ENCODE measurements at regions not wholly inside any gene's neighbourhood (a gene's known extent, or its start where the extent isn't known, plus 50 kb on each side); places are given as distances from the start of the nearest gene placed in this dataset.

DNA sequence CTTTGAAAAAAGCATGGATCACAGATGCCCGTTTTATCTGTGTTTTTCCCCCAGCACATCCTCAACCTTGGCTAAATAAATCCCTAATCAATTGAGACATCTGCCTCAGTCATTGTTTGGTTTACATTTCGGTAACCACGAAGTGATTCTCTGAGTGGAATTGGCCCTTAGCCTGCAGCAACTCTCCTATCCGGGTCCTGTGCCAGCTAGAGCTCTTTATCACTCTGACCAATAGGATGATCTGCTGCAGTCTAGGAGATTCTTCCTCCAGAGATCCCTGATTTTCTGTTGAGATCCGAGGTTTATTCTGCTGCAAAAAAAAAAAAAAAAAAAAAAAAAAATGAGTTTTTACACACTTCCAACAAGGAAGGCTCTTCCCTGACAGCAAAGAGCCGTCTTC, 137.3 kb downstream of the KCNA4 start:
- Histone ChIP-seq H3K4me2 (ENCODE audit: insufficient read depth, low read length) (no peak overlapping the region), H3K27ac (ENCODE audit: insufficient read depth, low read depth, low read length) (no peak overlapping the region), H3K9ac (replicated peaks; ENCODE audit: extremely low read depth, insufficient read depth, low read length) (no peak overlapping the region), H2AFZ (ENCODE audit: low read depth, low read length) (no peak overlapping the region), H3K9me3 (replicated peaks; ENCODE audit: control insufficient read depth, insufficient read depth, low read length) (peaks cover 2% of the 10 kb centered on the region), H3K79me2 (ENCODE audit: control insufficient read depth, insufficient read depth, low read length) (no peaks in the 10 kb centered on the region), H3K4me3 (replicated peaks in 1 of 3; ENCODE audit: insufficient read depth in 1 of 3, low read depth in 1 of 3, low read length in 3 of 3) (no peak overlapping the region), H3K9me1 (replicated peaks; ENCODE audit: control insufficient read depth, extremely low read depth, insufficient read depth, low read length) (no peaks in the 10 kb centered on the region), H4K20me1 (replicated peaks; ENCODE audit: control insufficient read depth, extremely low read depth, insufficient read depth, low read length) (no peaks in the 10 kb centered on the region), H3K27me3 (ENCODE audit: control insufficient read depth in 2 of 2, insufficient read depth in 2 of 2, low read length in 2 of 2) (no peaks in the 10 kb centered on the region), H3K4me1 (ENCODE audit: control insufficient read depth, extremely low read depth, insufficient read depth, low read length) (no peaks in the 10 kb centered on the region), H3K36me3 (ENCODE audit: control insufficient read depth in 2 of 2, extremely low read depth in 1 of 2, insufficient read depth in 2 of 2, low read length in 2 of 2) (no peaks in the 10 kb centered on the region)
- DNase-seq (ENCODE audit: low read depth, low spot score), result no peak
- intact Hi-C loops (cut with micrococcal nuclease) (no loop called here), dilution Hi-C loops (cut with MboI; ENCODE audit: extremely low pct_ligation_motif_present, low sequenced_read_pairs) (no loop called here)
- no peak for FAIRE-seq
- POLR2A ChIA-PET, result no interaction called here
- TF ChIP-seq GATA2 (IDR thresholded peaks at IDR 0.05; ENCODE audit: insufficient read depth, insufficient read length, low read depth, low read length), result no peak
- TF ChIP-seq EZH2 (IDR thresholded peaks at IDR 0.05; ENCODE audit: borderline replicate concordance, low read depth, low read length, severe bottlenecking), result no peak
- TF ChIP-seq FOS (IDR thresholded peaks at IDR 0.05; ENCODE audit: borderline replicate concordance, insufficient read depth, low read length), result no peak
- TF ChIP-seq, protein P1, sequence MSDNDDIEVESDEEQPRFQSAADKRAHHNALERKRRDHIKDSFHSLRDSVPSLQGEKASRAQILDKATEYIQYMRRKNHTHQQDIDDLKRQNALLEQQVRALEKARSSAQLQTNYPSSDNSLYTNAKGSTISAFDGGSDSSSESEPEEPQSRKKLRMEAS (IDR thresholded peaks at IDR 0.05; ENCODE audit: insufficient read depth, insufficient read length), result no peak
- no peak for TF ChIP-seq JUN (IDR thresholded peaks at IDR 0.05; ENCODE audit: borderline replicate concordance, insufficient read depth, insufficient read length, low read depth)
- CTCF ChIA-PET, result no interaction called here
- BruUV-seq (replicated peaks), result no TSS peak

GRCh38 chr11:29876192-29876591, 140.6 kb downstream of the KCNA4 start:
- POLR2A ChIA-PET, result no interaction called here
- dilution Hi-C loops (cut with MboI; ENCODE audit: extremely low pct_ligation_motif_present, low sequenced_read_pairs), result no loop called here
- Histone ChIP-seq H3K9ac (replicated peaks; ENCODE audit: extremely low read depth, insufficient read depth, low read length) (no peak overlapping the region), H4K20me1 (replicated peaks; ENCODE audit: control insufficient read depth, extremely low read depth, insufficient read depth, low read length) (no peaks in the 10 kb centered on the region), H3K27ac (ENCODE audit: insufficient read depth, low read depth, low read length) (no peak overlapping the region), H3K9me3 (replicated peaks; ENCODE audit: control insufficient read depth, insufficient read depth, low read length) (peaks cover 3% of the 10 kb centered on the region), H3K4me3 (replicated peaks in 1 of 3; ENCODE audit: insufficient read depth in 1 of 3, low read depth in 1 of 3, low read length in 3 of 3) (no peak overlapping the region), H3K9me1 (replicated peaks; ENCODE audit: control insufficient read depth, extremely low read depth, insufficient read depth, low read length) (no peaks in the 10 kb centered on the region), H3K36me3 (ENCODE audit: control insufficient read depth in 2 of 2, extremely low read depth in 1 of 2, insufficient read depth in 2 of 2, low read length in 2 of 2) (no peaks in the 10 kb centered on the region), H3K79me2 (ENCODE audit: control insufficient read depth, insufficient read depth, low read length) (no peaks in the 10 kb centered on the region), H3K27me3 (ENCODE audit: control insufficient read depth in 2 of 2, insufficient read depth in 2 of 2, low read length in 2 of 2) (no peaks in the 10 kb centered on the region), H3K4me1 (ENCODE audit: control insufficient read depth, extremely low read depth, insufficient read depth, low read length) (no peaks in the 10 kb centered on the region), H2AFZ (ENCODE audit: low read depth, low read length) (no peak overlapping the region), H3K4me2 (ENCODE audit: insufficient read depth, low read length) (no peak overlapping the region)
- intact Hi-C loops (cut with micrococcal nuclease), result no loop called here
- no peak for FAIRE-seq
- no peak for DNase-seq (ENCODE audit: low read depth, low spot score)
- CTCF ChIA-PET, result no interaction called here
- TF ChIP-seq POLR2AphosphoS5 (IDR thresholded peaks at IDR 0.05; ENCODE audit: insufficient read depth, low read depth, low read length) (no peak), MYC (IDR thresholded peaks at IDR 0.05; ENCODE audit: low read depth, low read length) (no peak), FOS (IDR thresholded peaks at IDR 0.05; ENCODE audit: borderline replicate concordance, insufficient read depth, low read length) (no peak), EZH2 (IDR thresholded peaks at IDR 0.05; ENCODE audit: borderline replicate concordance, low read depth, low read length, severe bottlenecking) (no peak), CTCF (IDR thresholded peaks at IDR 0.05; ENCODE audit: extremely low read depth in 1 of 2, insufficient read depth in 1 of 2, low read depth in 1 of 2, low read length in 2 of 2) (no peak), GATA2 (IDR thresholded peaks at IDR 0.05; ENCODE audit: insufficient read depth, insufficient read length, low read depth, low read length) (no peak), POLR2A (IDR thresholded peaks at IDR 0.05; ENCODE audit: low read depth, low read length) (no peak), JUN (IDR thresholded peaks at IDR 0.05; ENCODE audit: borderline replicate concordance, insufficient read depth, insufficient read length, low read depth) (no peak)
- TF ChIP-seq, protein P1 (IDR thresholded peaks at IDR 0.05; ENCODE audit: insufficient read depth, insufficient read length), result no peak
- BruUV-seq (replicated peaks), result no TSS peak
